A549 (cell line): ENCODE measurements at regions not wholly inside any gene's neighbourhood (a gene's known extent, or its start where the extent isn't known, plus 50 kb on each side); places are given as distances from the start of the nearest gene placed in this dataset.

Source experiments
- ATAC-seq, 2 experiments: fragments of 200-7000 bp in 1 of 2; fragments of >200 bp in 1 of 2; cut with Nextera tagmentation in 1 of 2; cut with Tn5 transposase in 1 of 2; 3 replicates each; pipeline versions ENCODE4 v1.8.0 to v1.9.1; 2018 to 2020; ENCODE audit warnings: mild to moderate bottlenecking in 1 of 2, moderate library complexity in 1 of 2
- CTCF ChIA-PET: fragments of 300-600 bp; sonication (Branson Sonifier 250); formaldehyde crosslinking; extraction: SDS; loops from one replicate; lab custom pipeline; 2021; ENCODE audit warnings: antibody characterized with exemption, inconsistent platforms; lab: Yijun Ruan, JAX
- POLR2A ChIA-PET: fragments of 350-600 bp; formaldehyde crosslinking; extraction: SDS; loops from one replicate; lab custom pipeline; 2021; ENCODE audit warnings: antibody characterized with exemption, inconsistent platforms; lab: Yijun Ruan, JAX
- DNase-seq, 2 experiments: peaks; one replicate each; pipeline versions ENCODE4 v3.0.0 to v3.0.0-alpha.2; 2011 to 2016; ENCODE audit warnings: low read depth in 1 of 2, low spot score in 1 of 2
- FAIRE-seq: peaks from 2 replicates; lab custom pipeline; 2011; peaks lifted over from hg19 to GRCh38; lab: Jason Lieb, UNC
- H3K27ac ChIP-seq, 2 experiments: fragments of >200 bp; sonication (Bioruptor Twin); formaldehyde crosslinking; 3 replicates each; pipeline ENCODE4 v1.5.1; 2016 to 2017
- H3K4me1 ChIP-seq: fragments of >200 bp; sonication (Bioruptor Twin); formaldehyde crosslinking; 3 replicates; pipeline ENCODE4 v1.6.1; 2016
- H3K4me2 ChIP-seq: fragments of >200 bp; sonication (Bioruptor Twin); formaldehyde crosslinking; 3 replicates; pipeline ENCODE4 v1.6.1; 2016
- H3K4me3 ChIP-seq: fragments of >200 bp; sonication (Bioruptor Twin); formaldehyde crosslinking; 3 replicates; pipeline ENCODE4 v1.5.1; 2016
- H3K9me3 ChIP-seq: fragments of >200 bp; sonication (Bioruptor Twin); formaldehyde crosslinking; 3 replicates; pipeline ENCODE4 v1.6.1; 2016
- ATOH8 ChIP-seq: fragments of 250-450 bp; sonication (Bioruptor Pico); IDR thresholded peaks from 2 replicates; pipeline ENCODE4 v1.5.0; 2020; ENCODE audit warnings: low read depth, mild to moderate bottlenecking, moderate library complexity
- BCL3 ChIP-seq: fragments of >200 bp; sonication (Bioruptor Twin); formaldehyde crosslinking; IDR thresholded peaks from 3 replicates; pipeline ENCODE4 v1.6.1; 2016
- CHD2 ChIP-seq: fragments of 150-350 bp; IDR thresholded peaks from 2 replicates; pipeline ENCODE4 v1.6.1; 2014; ENCODE audit warnings: low read length; ENCODE audit not compliant: partially characterized antibody
- CTCF ChIP-seq: fragments of >200 bp; sonication (Bioruptor Twin); formaldehyde crosslinking; IDR thresholded peaks from 3 replicates; pipeline ENCODE4 v1.5.1; 2016
- E2F6 ChIP-seq: IDR thresholded peaks from 2 replicates; pipeline ENCODE4 v1.6.1; 2012; ENCODE audit warnings: low read depth, borderline replicate concordance
- EHF ChIP-seq: fragments of 250-450 bp; sonication (Bioruptor Pico); IDR thresholded peaks from 2 replicates; pipeline ENCODE4 v1.5.0; 2020; ENCODE audit warnings: mild to moderate bottlenecking
- ESRRA ChIP-seq: fragments of 150-350 bp; IDR thresholded peaks from 2 replicates; pipeline ENCODE4 v1.6.1; 2014; ENCODE audit warnings: mild to moderate bottlenecking, low read length, borderline replicate concordance
- HDAC2 ChIP-seq: fragments of 200-600 bp; sonication (generic); IDR thresholded peaks from 2 replicates; pipeline ENCODE4 v1.6.1; 2016
- HEYL ChIP-seq: fragments of 250-450 bp; sonication (Bioruptor Pico); IDR thresholded peaks from 2 replicates; pipeline ENCODE4 v1.8.0; 2021; ENCODE audit warnings: mild to moderate bottlenecking, moderate library complexity
- HMGXB4 ChIP-seq: fragments of 250-450 bp; sonication (Bioruptor Pico); IDR thresholded peaks from 2 replicates; pipeline ENCODE4 v1.5.0; 2021; ENCODE audit warnings: mild to moderate bottlenecking, moderate library complexity, borderline replicate concordance
- HOXA7 ChIP-seq: fragments of 250-450 bp; sonication (Bioruptor Pico); IDR thresholded peaks from 2 replicates; pipeline ENCODE4 v1.5.0; 2020; ENCODE audit warnings: mild to moderate bottlenecking, moderate library complexity
- HOXB13 ChIP-seq: fragments of 250-450 bp; sonication (Bioruptor Pico); IDR thresholded peaks from 2 replicates; pipeline ENCODE4 v1.5.0; 2020; ENCODE audit warnings: low read depth, mild to moderate bottlenecking, moderate library complexity
- JUN ChIP-seq, 2 experiments: fragments of >200 bp; sonication (Bioruptor Twin); formaldehyde crosslinking; IDR thresholded peaks; 2 replicates in 1 of 2; 3 replicates in 1 of 2; pipeline ENCODE4 v1.6.1; 2016 to 2017
- KDM5A ChIP-seq: fragments of 200-600 bp; sonication (generic); IDR thresholded peaks from 2 replicates; pipeline ENCODE4 v1.6.1; 2016; ENCODE audit warnings: antibody characterized with exemption, mild to moderate bottlenecking
- NFE2L2 ChIP-seq: fragments of 150-350 bp; conservative IDR thresholded peaks from 2 replicates; pipeline ENCODE4 v1.6.1; 2014; ENCODE audit warnings: low read length
- NPAS2 ChIP-seq: fragments of 250-450 bp; sonication (Bioruptor Pico); IDR thresholded peaks from 2 replicates; pipeline ENCODE4 v1.8.0; 2022; ENCODE audit warnings: mild to moderate bottlenecking, moderate library complexity, borderline replicate concordance
- NR3C1 ChIP-seq: fragments of >200 bp; sonication (Bioruptor Twin); formaldehyde crosslinking; IDR thresholded peaks from 3 replicates; pipeline ENCODE4 v1.6.1; 2017
- RAD21 ChIP-seq, 2 experiments: fragments of >200 bp in 1 of 2; sonication (Bioruptor Twin) in 1 of 2; formaldehyde crosslinking in 1 of 2; IDR thresholded peaks in 1 of 2; conservative IDR thresholded peaks in 1 of 2; 2 replicates in 1 of 2; 3 replicates in 1 of 2; pipeline ENCODE4 v1.6.1; 2012 to 2018; ENCODE audit warnings: inconsistent platforms in 1 of 2
- RFX5 ChIP-seq: fragments of 450-650 bp; IDR thresholded peaks from 2 replicates; pipeline ENCODE4 v1.7.1; 2014; ENCODE audit warnings: antibody characterized with exemption, mild to moderate bottlenecking, moderate library complexity
- SMC3 ChIP-seq: fragments of >200 bp; sonication (Bioruptor Twin); formaldehyde crosslinking; IDR thresholded peaks from 3 replicates; pipeline ENCODE4 v1.6.1; 2018; ENCODE audit warnings: inconsistent platforms
- TFCP2L1 ChIP-seq: fragments of 250-450 bp; sonication (Bioruptor Pico); IDR thresholded peaks from 2 replicates; pipeline ENCODE4 v1.5.0; 2021; ENCODE audit warnings: mild to moderate bottlenecking
- TP53 ChIP-seq: fragments of 250-450 bp; sonication (Bioruptor Pico); IDR thresholded peaks from 2 replicates; pipeline ENCODE4 v1.5.0; 2021; ENCODE audit warnings: mild to moderate bottlenecking, moderate library complexity
- USF2 ChIP-seq: fragments of 450-650 bp; IDR thresholded peaks from 2 replicates; pipeline ENCODE4 v1.6.1; 2014; ENCODE audit warnings: antibody characterized with exemption
- ZSCAN20 ChIP-seq: fragments of 250-450 bp; sonication (Bioruptor Pico); IDR thresholded peaks from 2 replicates; pipeline ENCODE4 v1.8.0; 2022; ENCODE audit warnings: mild to moderate bottlenecking, moderate library complexity
- WGBS: methylation state at CpG from one replicate; pipeline ENCODE4 v1.1.6; 2017; ENCODE audit errors: missing lambda C conversion rate; 5-methylcytosine and 5-hydroxymethylcytosine counted together
- TF ChIP-seq, protein P1 (sequence below): IDR thresholded peaks from 2 replicates; pipeline ENCODE4 v1.6.1; 2012
- TF ChIP-seq, protein P2 (sequence below): fragments of >200 bp; sonication (Bioruptor Twin); formaldehyde crosslinking; IDR thresholded peaks from 2 replicates; pipeline ENCODE4 v1.6.1; 2016

- H3K4me3 ChIP-seq: no peak overlapping the region
- FAIRE-seq: no peak
Measured at GRCh38 chr18:73059280-73059679, 191.5 kb upstream of the NETO1 start.

DNA sequence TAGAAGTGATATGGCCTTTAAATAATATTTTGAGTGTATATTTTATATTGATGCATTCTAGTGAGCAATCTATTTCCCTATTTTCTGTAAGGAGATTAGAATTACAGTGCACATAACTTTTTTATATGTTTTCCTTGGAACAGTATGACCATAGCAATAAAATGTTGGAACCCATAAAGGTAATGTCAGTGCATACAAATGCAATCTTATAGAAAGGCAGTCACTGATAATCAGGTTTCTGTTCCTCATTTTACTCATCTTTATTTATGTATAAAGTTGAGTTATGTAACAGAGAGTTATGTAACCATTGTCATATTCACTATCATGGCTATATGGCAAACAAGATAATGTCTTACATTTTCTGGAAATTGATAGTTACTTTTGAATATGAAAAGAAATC lies 179.9 kb upstream of the NETO1 start:
- ATAC-seq (no peak), DNase-seq (no peak), FAIRE-seq (no peak)
- Histone ChIP-seq H3K9me3 (no peaks in the 10 kb centered on the region), H3K4me2 (no peak overlapping the region), H3K4me3 (no peak overlapping the region), H3K27ac (no peak overlapping the region), H3K4me1 (peaks cover 9% of the 10 kb centered on the region; the same call in 1 of the 3 replicates)
- ChIA-PET CTCF (no interaction called here), POLR2A (no interaction called here)
- TF ChIP-seq NR3C1 (no peak), E2F6 (no peak), SMC3 (no peak), RAD21 (conservative IDR thresholded peaks at IDR 0.05 in 1 of 2, IDR thresholded peaks at IDR 0.05 in 1 of 2) (no peak), BCL3 (no peak), ATOH8 (no peak), HDAC2 (no peak)
- TF ChIP-seq, protein P1, sequence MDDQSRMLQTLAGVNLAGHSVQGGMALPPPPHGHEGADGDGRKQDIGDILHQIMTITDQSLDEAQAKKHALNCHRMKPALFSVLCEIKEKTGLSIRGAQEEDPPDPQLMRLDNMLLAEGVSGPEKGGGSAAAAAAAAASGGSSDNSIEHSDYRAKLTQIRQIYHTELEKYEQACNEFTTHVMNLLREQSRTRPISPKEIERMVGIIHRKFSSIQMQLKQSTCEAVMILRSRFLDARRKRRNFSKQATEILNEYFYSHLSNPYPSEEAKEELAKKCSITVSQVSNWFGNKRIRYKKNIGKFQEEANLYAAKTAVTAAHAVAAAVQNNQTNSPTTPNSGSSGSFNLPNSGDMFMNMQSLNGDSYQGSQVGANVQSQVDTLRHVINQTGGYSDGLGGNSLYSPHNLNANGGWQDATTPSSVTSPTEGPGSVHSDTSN: no peak

More at GRCh38 chr18:73059280-73059679, 191.5 kb upstream of the NETO1 start:
- POLR2A ChIA-PET: no interaction called here
- H3K27ac ChIP-seq: no peak overlapping the region
- WGBS: 14% methylated on average over 2 of the region's 2 CpGs
- H3K4me1 ChIP-seq: no peaks in the 10 kb centered on the region
- no peak overlapping the region for H3K4me2 ChIP-seq
- DNase-seq: no peak
- CTCF ChIA-PET: no interaction called here
- no peak for ATAC-seq
- TF ChIP-seq E2F6 (no peak), HOXB13 (CRISPR knock-in tag) (no peak)
- H3K9me3 ChIP-seq: no peaks in the 10 kb centered on the region

- WGBS: 64% methylated on average over 3 of the region's 5 CpGs
- peaks cover 9% of the 10 kb centered on the region; the same call in 1 of the 3 replicates for H3K4me1 ChIP-seq
- DNase-seq (no peak), ATAC-seq (no peak), FAIRE-seq (no peak)
- no peak for TF ChIP-seq HMGXB4 (CRISPR knock-in tag)
- TF ChIP-seq, protein P2, sequence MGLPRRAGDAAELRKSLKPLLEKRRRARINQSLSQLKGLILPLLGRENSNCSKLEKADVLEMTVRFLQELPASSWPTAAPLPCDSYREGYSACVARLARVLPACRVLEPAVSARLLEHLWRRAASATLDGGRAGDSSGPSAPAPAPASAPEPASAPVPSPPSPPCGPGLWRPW: no peak
- no peak for TF ChIP-seq NR3C1
- TF ChIP-seq NPAS2: no peak
- TF ChIP-seq HOXA7 (CRISPR knock-in tag): no peak
- no peak for TF ChIP-seq RAD21 (conservative IDR thresholded peaks at IDR 0.05 in 1 of 2, IDR thresholded peaks at IDR 0.05 in 1 of 2)
- no peak for TF ChIP-seq NFE2L2
- no peak for TF ChIP-seq CHD2
- no peak for TF ChIP-seq JUN (IDR thresholded peaks at IDR 0.05)
- no peak for TF ChIP-seq CTCF
- no peak for TF ChIP-seq TP53 (CRISPR knock-in tag)
- TF ChIP-seq TFCP2L1: no peak
- no peak for TF ChIP-seq ESRRA
- no peak for TF ChIP-seq USF2
- TF ChIP-seq HEYL (CRISPR knock-in tag): no peak
- TF ChIP-seq KDM5A: no peak
- no peak for TF ChIP-seq RFX5
- TF ChIP-seq ZSCAN20 (CRISPR knock-in tag): no peak
- no peak for TF ChIP-seq EHF (CRISPR knock-in tag)
- H3K9me3 ChIP-seq: no peaks in the 10 kb centered on the region
- H3K4me3 ChIP-seq: no peak overlapping the region
- H3K27ac ChIP-seq: no peak overlapping the region
- ChIA-PET CTCF (no interaction called here), POLR2A (no interaction called here)
- no peak overlapping the region for H3K4me2 ChIP-seq
Measured at GRCh38 chr18:73045037-73045436, 177.2 kb upstream of the NETO1 start.
